Lung (tissue), 11 donors: ENCODE measurements at regions not wholly inside any gene's neighbourhood (a gene's known extent, or its start where the extent isn't known, plus 50 kb on each side); places are given as distances from the start of the nearest gene placed in this dataset.

Experiments used
- ATAC-seq: fragments of 200-7000 bp; cut with Tn5 transposase; one replicate; pipeline ENCODE4 v1.9.1; 2020; ENCODE audit warnings: moderate number of reproducible peaks; ENCODE audit not compliant: insufficient read depth, low FRiP score
- DNase-seq, 3 donors: peaks; one replicate each; pipeline ENCODE4 v3.0.0-alpha.2; 2013 to 2017
- H3K27ac ChIP-seq, 2 donors: one replicate each; pipeline ENCODE4 v1.5.1; 2013; ENCODE audit warnings: mild to moderate bottlenecking in 2 of 2, moderate library complexity in 2 of 2, control low read depth in 1 of 2, inconsistent platforms in 1 of 2, low read depth in 1 of 2, low read length in 1 of 2
- H3K27me3 ChIP-seq, 3 donors: one replicate each; pipeline ENCODE4 v1.5.1; 2013; ENCODE audit warnings: low read length in 2 of 3; ENCODE audit not compliant: control insufficient read depth in 3 of 3, insufficient read depth in 3 of 3
- H3K36me3 ChIP-seq, 4 donors: one replicate each; pipeline ENCODE4 v1.5.1; 2013; ENCODE audit warnings: low read length in 4 of 4, mild to moderate bottlenecking in 1 of 4, moderate library complexity in 1 of 4; ENCODE audit not compliant: control insufficient read depth in 4 of 4, insufficient read depth in 4 of 4
- H3K4me1 ChIP-seq, 5 donors: one replicate each; pipeline ENCODE4 v1.5.1; 2013; ENCODE audit warnings: low read length in 5 of 5, mild to moderate bottlenecking in 2 of 5, moderate library complexity in 1 of 5; ENCODE audit not compliant: control insufficient read depth in 5 of 5, insufficient read depth in 5 of 5
- H3K4me3 ChIP-seq: one replicate; pipeline ENCODE4 v1.5.1; 2013; ENCODE audit warnings: mild to moderate bottlenecking, control low read depth, moderate library complexity
- H3K9ac ChIP-seq, 2 donors: one replicate each; pipeline ENCODE4 v1.5.1; 2013; ENCODE audit warnings: low read length in 2 of 2, control low read depth in 1 of 2; ENCODE audit not compliant: insufficient read depth in 1 of 2
- H3K9me3 ChIP-seq, 4 donors: one replicate each; pipeline ENCODE4 v1.5.1; 2013; ENCODE audit warnings: low read length in 3 of 4, mild to moderate bottlenecking in 1 of 4, moderate library complexity in 1 of 4; ENCODE audit not compliant: control insufficient read depth in 4 of 4, insufficient read depth in 3 of 4
- CTCF ChIP-seq: IDR thresholded peaks from 2 replicates; pipeline ENCODE4 v1.5.1; 2012; ENCODE audit warnings: mild to moderate bottlenecking; ENCODE audit errors: control extremely low read depth, extremely low read depth
- WGBS, 2 donors: extraction: QIAGEN DNeasy Blood & Tissue Kit; methylation state at CpG; one replicate each; pipeline ENCODE4 v1.1.7; 2013; 5-methylcytosine and 5-hydroxymethylcytosine counted together
- donor health status: control.
- donor health status: control.
- donor health status: Bipolar disorder and iron deficiency.
- donor health status: healthy.
- donor health status: DM: yes; HTN: yes; CAD: no.

- Histone ChIP-seq H3K4me1 (no peaks in the 10 kb centered on the region), H3K27me3 (no peaks in the 10 kb centered on the region), H3K9ac (no peak overlapping the region), H3K36me3 (no peaks in the 10 kb centered on the region), H3K27ac (no peak overlapping the region), H3K9me3 (peaks cover 0 to 3% (median 0%) of the 10 kb centered on the region in 4 donors), H3K4me3 (no peak overlapping the region)
- 61 to 81% methylated on average over 1 of the region's 1 CpG for WGBS, 2 donors
- ATAC-seq, result no peak
- DNase-seq, result no peak
- TF ChIP-seq CTCF, result no peak
Observed at GRCh38 chr2:175769200-175769599, 232.9 kb downstream of the LNPK start.

DNA sequence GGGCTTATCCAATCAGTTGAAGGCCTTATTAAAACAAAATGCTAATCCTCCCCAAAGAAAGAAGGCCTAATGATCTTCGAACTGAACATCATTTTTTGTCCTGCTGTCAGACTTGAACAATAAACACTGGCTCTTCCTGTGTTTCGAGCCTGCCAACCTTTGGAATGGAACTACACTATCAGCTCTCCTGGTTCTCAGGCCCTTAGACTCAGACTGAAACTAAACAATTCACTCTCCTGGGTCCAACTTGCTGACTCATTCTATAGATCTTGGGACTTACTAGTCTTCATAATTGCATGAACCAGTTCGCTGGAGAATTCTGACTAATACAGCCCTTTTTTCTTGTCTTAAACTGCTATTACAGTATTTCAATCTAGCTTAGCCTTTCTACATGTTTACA is 235.2 kb downstream of the LNPK start:
- DNase-seq (no peak), ATAC-seq (no peak)
- Histone ChIP-seq H3K27me3 (no peaks in the 10 kb centered on the region), H3K36me3 (no peaks in the 10 kb centered on the region), H3K27ac (no peak overlapping the region), H3K4me1 (no peaks in the 10 kb centered on the region), H3K4me3 (no peak overlapping the region), H3K9me3 (peaks cover 0 to 3% (median 0%) of the 10 kb centered on the region in 4 donors), H3K9ac (no peak overlapping the region)
- no peak for TF ChIP-seq CTCF
- 55 to 57% methylated on average over 3 of the region's 3 CpGs for WGBS, 2 donors

DNA sequence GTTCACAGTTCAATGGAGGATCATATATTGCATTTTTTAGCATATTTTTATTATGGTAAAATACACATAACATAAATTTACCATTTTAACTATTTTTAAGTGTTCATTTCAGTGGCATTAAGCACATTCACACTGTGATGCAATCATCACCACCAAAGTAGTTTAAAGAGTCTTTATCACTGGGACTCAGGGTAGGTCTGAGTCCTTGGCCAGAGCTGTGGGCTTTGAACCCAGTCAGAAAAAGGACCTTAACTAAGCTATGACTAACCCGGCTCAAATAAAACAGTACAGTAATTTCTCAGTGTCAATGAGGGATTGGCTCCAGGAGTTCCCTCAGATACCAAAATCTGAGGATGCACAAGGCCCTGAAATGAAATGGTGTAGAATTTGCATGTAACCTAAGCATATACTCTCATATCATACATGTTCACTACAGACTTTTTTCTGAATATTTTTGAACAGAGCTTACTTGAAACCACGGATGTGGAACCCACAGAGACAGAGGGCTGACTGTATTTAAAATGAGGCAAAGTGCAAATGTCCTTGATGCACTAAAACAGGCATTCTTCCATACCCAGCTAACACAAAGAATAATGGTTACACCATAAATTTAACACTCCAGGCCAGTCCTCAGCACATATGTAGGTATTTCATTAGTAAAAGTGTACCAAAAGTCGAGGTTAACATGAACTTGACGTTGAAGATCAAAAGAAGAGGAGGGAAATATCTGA is 246.2 kb downstream of the LNPK start:
- WGBS, 2 donors, result 53 to 79% methylated on average over 4 of the region's 4 CpGs
- Histone ChIP-seq H3K27ac (no peak overlapping the region), H3K9me3 (no peaks in the 10 kb centered on the region), H3K27me3 (no peaks in the 10 kb centered on the region), H3K36me3 (no peaks in the 10 kb centered on the region), H3K4me1 (peaks cover 0 to 14% (median 4%) of the 10 kb centered on the region in 5 donors), H3K4me3 (no peak overlapping the region), H3K9ac (no peak overlapping the region)
- no peak for ATAC-seq
- TF ChIP-seq CTCF, result no peak
- DNase-seq, result no peak

DNA sequence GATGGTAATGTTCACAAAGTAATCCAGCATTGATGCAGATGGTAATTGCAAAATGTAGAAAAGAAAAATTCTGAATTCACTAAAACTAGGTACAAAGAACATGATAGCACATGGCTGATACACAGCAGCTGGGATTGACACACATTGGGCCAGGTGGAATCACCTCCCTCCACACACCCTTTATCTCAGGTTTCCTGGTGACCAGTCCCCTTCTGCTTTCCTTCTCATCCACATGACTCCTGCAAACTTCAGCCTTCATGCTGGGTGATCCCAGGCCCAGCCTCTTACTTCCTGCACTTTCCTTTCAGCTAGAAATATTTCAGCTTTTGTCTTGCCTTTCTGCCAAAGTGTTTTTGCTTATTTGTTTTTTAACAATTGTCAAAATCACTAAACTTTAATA is 246.9 kb downstream of the LNPK start:
- no peak for TF ChIP-seq CTCF
- Histone ChIP-seq H3K4me3 (no peak overlapping the region), H3K9ac (no peak overlapping the region), H3K4me1 (peaks cover 0 to 14% (median 4%) of the 10 kb centered on the region in 5 donors), H3K27ac (no peak overlapping the region), H3K27me3 (no peaks in the 10 kb centered on the region), H3K9me3 (no peaks in the 10 kb centered on the region), H3K36me3 (no peaks in the 10 kb centered on the region)
- DNase-seq (no peak), ATAC-seq (no peak)
